ENCODE measurements at regions not wholly inside any gene's neighbourhood (a gene's known extent, or its start where the extent isn't known, plus 50 kb on each side); places are given as distances from the start of the nearest gene placed in this dataset.

- intact Hi-C loops (cut with DNase I) = no loop called here
- no peak for DNase-seq (ENCODE audit: low spot score)
These were observed 77.0 kb downstream of the FOXA2 start for GRCh38 chr20:22507240-22507961.

- intact Hi-C loops (cut with DNase I) = no loop called here
- no peak for DNase-seq (ENCODE audit: low spot score)
These were observed 77.5 kb downstream of the FOXA2 start for GRCh38 chr20:22506827-22507226.

GRCh38 chr20:22504829-22505377, 79.5 kb downstream of the FOXA2 start:
- intact Hi-C loops (cut with DNase I) = no loop called here

GRCh38 chr20:22503577-22503976, 80.8 kb downstream of the FOXA2 start:
- no peak for DNase-seq (ENCODE audit: low spot score)
- intact Hi-C loops (cut with DNase I) = no loop called here

More at GRCh38 chr20:22504829-22505377, 79.5 kb downstream of the FOXA2 start:
- no peak for DNase-seq (ENCODE audit: low spot score)

- no peak for DNase-seq (ENCODE audit: low spot score)
- intact Hi-C loops (cut with DNase I) = no loop called here
These were observed 81.6 kb downstream of the FOXA2 start for GRCh38 chr20:22502731-22503191.

- no peak for DNase-seq (ENCODE audit: low spot score)
These were observed 82.6 kb downstream of the FOXA2 start for GRCh38 chr20:22501566-22502344.

GRCh38 chr20:22501034-22501433, 83.3 kb downstream of the FOXA2 start:
- no peak for DNase-seq (ENCODE audit: low spot score)
- intact Hi-C loops (cut with DNase I) = no loop called here

More at GRCh38 chr20:22501566-22502344, 82.6 kb downstream of the FOXA2 start:
- intact Hi-C loops (cut with DNase I) = no loop called here

- intact Hi-C loops (cut with DNase I) = no loop called here
- DNase-seq (ENCODE audit: low spot score) = no peak
These were observed 84.7 kb downstream of the FOXA2 start for GRCh38 chr20:22499515-22500166.

GRCh38 chr20:22496817-22497216, 87.6 kb downstream of the FOXA2 start:
- intact Hi-C loops (cut with DNase I) = no loop called here
- DNase-seq (ENCODE audit: low spot score) = no peak

- no peak for DNase-seq (ENCODE audit: low spot score)
- intact Hi-C loops (cut with DNase I) = no loop called here
These were observed 88.6 kb downstream of the FOXA2 start for GRCh38 chr20:22495789-22496188.

GRCh38 chr20:22495172-22495571, 89.2 kb downstream of the FOXA2 start:
- no peak for DNase-seq (ENCODE audit: low spot score)
- intact Hi-C loops (cut with DNase I) = no loop called here

GRCh38 chr20:22492497-22492896, 91.9 kb downstream of the FOXA2 start:
- intact Hi-C loops (cut with DNase I) = no loop called here
- no peak for DNase-seq (ENCODE audit: low spot score)

- intact Hi-C loops (cut with DNase I) = no loop called here
- no peak for DNase-seq (ENCODE audit: low spot score)
These were observed 93.2 kb downstream of the FOXA2 start for GRCh38 chr20:22491194-22491505.

- no peak for DNase-seq (ENCODE audit: low spot score)
- intact Hi-C loops (cut with DNase I) = no loop called here
These were observed 93.8 kb downstream of the FOXA2 start for GRCh38 chr20:22490287-22491193.

GRCh38 chr20:22489626-22490286, 94.6 kb downstream of the FOXA2 start:
- no peak for DNase-seq (ENCODE audit: low spot score)
- intact Hi-C loops (cut with DNase I) = no loop called here

- no peak for DNase-seq (ENCODE audit: low spot score)
- intact Hi-C loops (cut with DNase I) = no loop called here
These were observed 104.0 kb downstream of the FOXA2 start for GRCh38 chr20:22480336-22480735.

- intact Hi-C loops (cut with DNase I) = no loop called here
- no peak for DNase-seq (ENCODE audit: low spot score)
These were observed 108.7 kb downstream of the FOXA2 start for GRCh38 chr20:22475662-22476061.

- intact Hi-C loops (cut with DNase I) = no loop called here
- DNase-seq (ENCODE audit: low spot score) = no peak
These were observed 110.1 kb downstream of the FOXA2 start for GRCh38 chr20:22474224-22474623.

- intact Hi-C loops (cut with DNase I) = no loop called here
These were observed 111.1 kb downstream of the FOXA2 start for GRCh38 chr20:22473293-22473692.

More at GRCh38 chr20:22473293-22473692, 111.1 kb downstream of the FOXA2 start:
- DNase-seq (ENCODE audit: low spot score) = no peak
